CD4-positive, alpha-beta memory T cell (primary cell): ENCODE measurements at regions not wholly inside any gene's neighbourhood (a gene's known extent, or its start where the extent isn't known, plus 50 kb on each side); places are given as distances from the start of the nearest gene placed in this dataset.

Experiments
- CTCF ChIA-PET: fragments of 350-600 bp; sonication (Branson Sonifier 250); formaldehyde crosslinking; loops from one replicate; lab custom pipeline; 2021; ENCODE audit warnings: inconsistent platforms; ENCODE audit not compliant: partially characterized antibody; lab: Charles Lee
- POLR2A ChIA-PET: fragments of 350-600 bp; sonication (Branson Sonifier 250); formaldehyde crosslinking; loops from one replicate; lab custom pipeline; 2021; ENCODE audit not compliant: partially characterized antibody; lab: Charles Lee
- DNase-seq, 5 donors: peaks; one replicate each; pipeline versions ENCODE4 v3.0.0 to v3.0.0-alpha.2; 2020 to 2022; ENCODE audit warnings: mixed read lengths in 1 of 5
- H3K27ac ChIP-seq: one replicate; pipeline ENCODE4 v1.7.0; 2013; ENCODE audit warnings: low read depth, low read length
- H3K27me3 ChIP-seq: 2 replicates; pipeline ENCODE4 v1.7.0; 2013; ENCODE audit warnings: mild to moderate bottlenecking, low read length, moderate library complexity; ENCODE audit not compliant: insufficient read depth
- H3K36me3 ChIP-seq: 2 replicates; pipeline ENCODE4 v1.7.0; 2013; ENCODE audit warnings: mild to moderate bottlenecking, low read length, moderate library complexity; ENCODE audit not compliant: insufficient read depth
- H3K4me1 ChIP-seq: 2 replicates; pipeline ENCODE4 v1.7.0; 2013; ENCODE audit warnings: mild to moderate bottlenecking, low read length, moderate library complexity; ENCODE audit not compliant: insufficient read depth
- H3K4me3 ChIP-seq, 2 donors: one replicate each; pipeline ENCODE4 v1.7.0; 2013; ENCODE audit warnings: low read length in 2 of 2, mild to moderate bottlenecking in 1 of 2
- H3K9me3 ChIP-seq, 2 donors: one replicate each; pipeline ENCODE4 v1.7.0; 2013; ENCODE audit warnings: low read length in 2 of 2, control low read depth in 1 of 2; ENCODE audit not compliant: control insufficient read depth in 1 of 2
- H3K27ac Mint-ChIP-seq, 7 donors: one replicate each; pipeline ENCODE4 v1.8.0; 2020 to 2021; ENCODE audit warnings: mixed read lengths in 7 of 7, mild to moderate bottlenecking in 6 of 7, inconsistent platforms in 3 of 7, moderate library complexity in 3 of 7
- H3K27me3 Mint-ChIP-seq, 2 donors: one replicate each; pipeline ENCODE4 v1.8.0; 2020 to 2021; ENCODE audit warnings: mixed read lengths in 2 of 2
- H3K36me3 Mint-ChIP-seq, 2 donors: one replicate each; pipeline ENCODE4 v1.8.0; 2020 to 2021; ENCODE audit warnings: mixed read lengths in 2 of 2, inconsistent platforms in 1 of 2, mild to moderate bottlenecking in 1 of 2
- H3K4me1 Mint-ChIP-seq, 4 donors: one replicate each; pipeline ENCODE4 v1.8.0; 2020 to 2021; ENCODE audit warnings: mixed read lengths in 4 of 4, mild to moderate bottlenecking in 1 of 4
- H3K4me3 Mint-ChIP-seq, 8 donors: one replicate each; pipeline ENCODE4 v1.8.0; 2020 to 2021; ENCODE audit warnings: mixed read lengths in 8 of 8, mild to moderate bottlenecking in 7 of 8, moderate library complexity in 6 of 8, inconsistent platforms in 3 of 8
- H3K9me3 Mint-ChIP-seq, 8 donors: one replicate each; pipeline ENCODE4 v1.8.0; 2020 to 2021; ENCODE audit warnings: mixed read lengths in 8 of 8, mild to moderate bottlenecking in 5 of 8, inconsistent platforms in 3 of 8, moderate library complexity in 1 of 8
- intact Hi-C: fragments of 100-400 bp; cut with micrococcal nuclease; formaldehyde crosslinking; loops from one replicate; pipeline ENCODE4 v1.15.1; 2023

DNA sequence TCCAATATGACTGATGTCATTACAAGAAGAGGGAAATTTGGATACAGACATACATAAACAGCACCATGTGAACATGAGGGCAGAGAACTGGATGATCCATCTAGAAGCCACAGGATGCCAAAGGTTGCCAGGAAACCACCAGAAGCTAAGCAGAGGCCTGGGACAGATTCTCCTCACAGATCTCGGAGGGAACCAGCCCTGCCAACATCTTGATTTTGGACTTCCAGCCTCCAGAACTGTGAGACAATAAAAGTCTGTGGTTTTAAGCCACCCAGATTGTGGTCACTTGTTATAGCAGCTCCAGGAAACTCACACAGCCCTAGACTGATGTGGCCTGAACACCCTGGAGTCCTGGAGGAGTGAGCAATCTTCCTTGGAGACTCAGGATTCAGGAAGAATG, 351.6 kb downstream of the EIPR1 start:
- no peak overlapping the region for H3K4me3 Mint-ChIP-seq
- H3K36me3 ChIP-seq: no peaks in the 10 kb centered on the region
- no peaks in the 10 kb centered on the region for H3K27me3 ChIP-seq
- H3K27ac Mint-ChIP-seq: no peak overlapping the region
- no peak for DNase-seq
- CTCF ChIA-PET: no interaction called here
- peaks cover 0 to 4% (median 0%) of the 10 kb centered on the region in 8 donors for H3K9me3 Mint-ChIP-seq
- intact Hi-C loops: no loop called here
- H3K4me3 ChIP-seq: no peak overlapping the region
- no peaks in the 10 kb centered on the region for H3K36me3 Mint-ChIP-seq
- H3K27ac ChIP-seq: no peak overlapping the region
- no peaks in the 10 kb centered on the region for H3K4me1 ChIP-seq
- no peaks in the 10 kb centered on the region for H3K9me3 ChIP-seq
- H3K4me1 Mint-ChIP-seq: no peaks in the 10 kb centered on the region
- POLR2A ChIA-PET: no interaction called here
- H3K27me3 Mint-ChIP-seq: peaks cover 6 to 12% of the 10 kb centered on the region in 2 donors

DNA sequence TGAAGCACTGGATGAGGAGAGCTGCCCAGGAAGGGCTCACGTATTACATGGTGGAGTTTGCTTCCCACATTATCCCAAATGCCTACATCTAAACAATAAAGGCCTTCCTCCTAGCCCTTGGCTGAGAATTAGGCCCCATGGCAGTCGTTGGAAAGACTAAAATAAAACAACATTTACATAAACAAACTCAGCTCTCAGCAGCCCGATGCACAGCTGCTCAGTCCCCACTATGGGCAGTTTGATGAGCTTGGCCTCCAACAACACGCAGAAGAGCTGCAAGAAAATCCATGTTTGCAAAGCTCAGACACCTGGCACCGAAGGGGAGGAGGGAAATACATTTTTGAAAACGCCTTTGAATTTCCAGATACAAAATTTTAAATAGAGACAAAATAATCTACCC, 352.4 kb downstream of the EIPR1 start:
- H3K27me3 Mint-ChIP-seq: peaks cover 6 to 12% of the 10 kb centered on the region in 2 donors
- Histone ChIP-seq H3K36me3 (no peaks in the 10 kb centered on the region), H3K9me3 (no peaks in the 10 kb centered on the region), H3K4me1 (no peaks in the 10 kb centered on the region), H3K27me3 (no peaks in the 10 kb centered on the region), H3K27ac (no peak overlapping the region), H3K4me3 (no peak overlapping the region)
- intact Hi-C loops: no loop called here
- H3K4me3 Mint-ChIP-seq: no peak overlapping the region
- peaks cover 0 to 6% (median 0%) of the 10 kb centered on the region in 8 donors for H3K9me3 Mint-ChIP-seq
- ChIA-PET POLR2A (no interaction called here), CTCF (no interaction called here)
- no peak overlapping the region for H3K27ac Mint-ChIP-seq
- no peak for DNase-seq
- no peaks in the 10 kb centered on the region for H3K36me3 Mint-ChIP-seq
- H3K4me1 Mint-ChIP-seq: no peaks in the 10 kb centered on the region

DNA sequence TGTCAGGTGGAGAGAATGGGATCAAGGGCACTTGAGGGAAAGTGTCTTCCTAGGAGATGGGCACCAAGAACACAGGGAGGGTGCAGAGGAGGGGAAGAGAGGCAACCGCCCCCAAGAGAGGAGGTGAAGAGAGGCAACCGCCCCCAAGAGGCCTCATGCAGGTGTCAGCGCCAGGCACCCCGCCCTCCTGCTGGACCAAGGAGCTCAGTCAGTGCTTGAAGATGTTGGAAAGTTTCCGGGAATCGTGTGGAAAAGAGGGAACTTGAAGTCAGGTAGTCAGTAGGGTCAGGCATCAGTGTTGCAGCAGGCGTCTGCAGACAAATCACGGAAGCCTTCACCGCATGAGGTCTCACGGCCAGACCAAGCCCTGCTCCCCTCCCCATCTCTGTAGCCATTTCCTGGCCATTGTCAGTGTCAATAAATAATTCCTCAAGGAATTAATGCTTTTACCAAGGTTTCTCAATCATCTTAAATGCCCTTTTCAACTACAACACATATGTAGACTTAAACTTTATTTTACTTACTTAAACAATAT, 353.1 kb downstream of the EIPR1 start:
- DNase-seq: no peak
- no peaks in the 10 kb centered on the region for H3K27me3 ChIP-seq
- H3K36me3 ChIP-seq: no peaks in the 10 kb centered on the region
- no peaks in the 10 kb centered on the region for H3K4me1 ChIP-seq
- CTCF ChIA-PET: no interaction called here
- Mint-ChIP-seq H3K4me1 (no peaks in the 10 kb centered on the region), H3K36me3 (no peaks in the 10 kb centered on the region), H3K27ac (no peak overlapping the region), H3K9me3 (peaks cover 0 to 4% (median 0%) of the 10 kb centered on the region in 8 donors), H3K27me3 (peaks cover 6 to 12% of the 10 kb centered on the region in 2 donors), H3K4me3 (no peak overlapping the region)
- POLR2A ChIA-PET: no interaction called here
- H3K9me3 ChIP-seq: no peaks in the 10 kb centered on the region
- no peak overlapping the region for H3K4me3 ChIP-seq
- intact Hi-C loops: no loop called here
- no peak overlapping the region for H3K27ac ChIP-seq

DNA sequence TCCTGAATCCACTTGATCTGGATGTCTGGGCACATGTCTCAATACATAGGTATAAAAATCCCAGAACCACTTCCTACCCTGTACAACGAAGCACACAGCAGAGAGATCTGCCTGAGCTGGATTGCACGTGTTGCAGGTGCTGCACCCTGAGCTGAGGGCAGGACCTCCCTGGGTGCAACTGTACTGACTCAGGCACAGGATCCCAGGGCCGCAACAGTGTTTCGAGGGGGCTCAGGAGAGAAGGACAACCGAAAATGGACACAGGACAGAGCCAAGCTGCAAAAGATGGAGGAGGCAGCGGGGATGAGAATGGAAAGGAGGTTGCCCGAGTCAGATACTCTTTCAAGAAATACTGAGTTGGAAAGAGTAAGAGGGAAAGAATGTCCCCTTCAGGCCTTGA, 354.1 kb downstream of the EIPR1 start:
- CTCF ChIA-PET: no interaction called here
- H3K4me3 Mint-ChIP-seq: no peak overlapping the region

DNA sequence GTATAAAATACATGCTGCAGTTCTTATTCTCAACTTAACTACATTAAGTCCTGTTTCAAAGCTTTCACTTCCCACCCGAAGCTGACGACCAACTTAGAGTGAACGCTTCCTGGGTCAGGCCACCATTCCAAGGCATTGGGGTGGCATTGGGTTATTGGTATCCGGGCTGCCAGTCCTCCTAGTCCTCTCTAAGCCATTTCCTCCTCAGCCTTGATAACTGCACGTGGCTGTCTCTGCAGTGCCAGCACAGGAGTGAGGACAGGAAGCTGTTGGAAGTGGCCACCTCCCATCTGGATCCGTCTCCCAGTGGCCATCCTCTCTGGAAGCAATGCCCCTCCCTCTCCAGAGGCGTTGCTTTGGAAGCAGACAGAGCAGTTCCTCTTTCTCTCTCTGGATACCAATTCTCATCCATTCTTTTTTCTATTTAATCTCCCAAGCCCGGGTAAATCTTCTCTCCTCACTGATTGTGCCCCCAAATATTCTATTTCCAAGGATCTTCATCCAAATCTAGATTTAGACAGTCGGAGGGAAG, 354.7 kb downstream of the EIPR1 start:
- no peak overlapping the region for H3K27ac Mint-ChIP-seq
- H3K4me3 ChIP-seq: no peak overlapping the region
- CTCF ChIA-PET: no interaction called here
- no peaks in the 10 kb centered on the region for H3K36me3 ChIP-seq
- no peaks in the 10 kb centered on the region for H3K4me1 Mint-ChIP-seq
- peaks cover 0 to 4% (median 0%) of the 10 kb centered on the region in 8 donors for H3K9me3 Mint-ChIP-seq
- H3K27me3 Mint-ChIP-seq: peaks cover 7 to 12% of the 10 kb centered on the region in 2 donors
- POLR2A ChIA-PET: no interaction called here
- no peaks in the 10 kb centered on the region for H3K9me3 ChIP-seq
- no peak for DNase-seq
- peaks cover 0 to 2% of the 10 kb centered on the region in 2 donors for H3K36me3 Mint-ChIP-seq
- H3K4me3 Mint-ChIP-seq: no peak overlapping the region
- H3K27me3 ChIP-seq: no peaks in the 10 kb centered on the region
- no peaks in the 10 kb centered on the region for H3K4me1 ChIP-seq
- intact Hi-C loops: no loop called here
- H3K27ac ChIP-seq: no peak overlapping the region

More for the DNA sequence above, 354.1 kb downstream of the EIPR1 start:
- Mint-ChIP-seq H3K27ac (no peak overlapping the region), H3K36me3 (peaks cover 0 to 2% of the 10 kb centered on the region in 2 donors), H3K27me3 (peaks cover 7 to 12% of the 10 kb centered on the region in 2 donors), H3K4me1 (no peaks in the 10 kb centered on the region), H3K9me3 (peaks cover 0 to 4% (median 0%) of the 10 kb centered on the region in 8 donors)
- no peak for DNase-seq
- POLR2A ChIA-PET: no interaction called here
- Histone ChIP-seq H3K36me3 (no peaks in the 10 kb centered on the region), H3K27me3 (no peaks in the 10 kb centered on the region), H3K27ac (no peak overlapping the region), H3K4me3 (no peak overlapping the region), H3K9me3 (no peaks in the 10 kb centered on the region), H3K4me1 (no peaks in the 10 kb centered on the region)
- intact Hi-C loops: no loop called here

DNA sequence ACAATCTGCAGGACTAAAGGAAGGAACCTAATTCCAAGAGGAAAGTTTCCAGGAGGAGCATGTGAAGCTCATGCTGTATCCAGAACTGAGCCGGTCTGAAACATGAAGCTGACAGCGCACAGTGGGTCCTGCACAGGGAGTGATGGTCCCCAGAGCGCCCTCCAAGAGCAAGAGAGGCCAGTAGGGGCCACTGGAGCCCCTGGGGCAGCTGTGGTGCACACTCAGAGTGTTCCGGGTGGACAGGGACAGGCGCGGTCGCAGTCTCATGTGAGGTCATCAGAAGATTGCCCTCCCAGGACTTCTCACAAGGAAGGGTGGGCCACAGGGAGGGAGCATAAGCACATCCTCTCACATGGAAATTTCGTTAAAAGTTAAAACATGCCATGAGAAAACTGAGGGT, 355.9 kb downstream of the EIPR1 start:
- ChIA-PET CTCF (no interaction called here), POLR2A (no interaction called here)
- Mint-ChIP-seq H3K36me3 (peaks cover 0 to 2% of the 10 kb centered on the region in 2 donors), H3K27ac (no peak overlapping the region), H3K4me3 (no peak overlapping the region), H3K4me1 (no peaks in the 10 kb centered on the region), H3K9me3 (peaks cover 0 to 4% (median 2%) of the 10 kb centered on the region in 8 donors), H3K27me3 (peaks cover 7 to 10% of the 10 kb centered on the region in 2 donors)
- Histone ChIP-seq H3K27ac (no peak overlapping the region), H3K36me3 (no peaks in the 10 kb centered on the region), H3K4me1 (no peaks in the 10 kb centered on the region), H3K27me3 (no peaks in the 10 kb centered on the region), H3K4me3 (no peak overlapping the region), H3K9me3 (no peaks in the 10 kb centered on the region)
- no peak for DNase-seq
- intact Hi-C loops: no loop called here

DNA sequence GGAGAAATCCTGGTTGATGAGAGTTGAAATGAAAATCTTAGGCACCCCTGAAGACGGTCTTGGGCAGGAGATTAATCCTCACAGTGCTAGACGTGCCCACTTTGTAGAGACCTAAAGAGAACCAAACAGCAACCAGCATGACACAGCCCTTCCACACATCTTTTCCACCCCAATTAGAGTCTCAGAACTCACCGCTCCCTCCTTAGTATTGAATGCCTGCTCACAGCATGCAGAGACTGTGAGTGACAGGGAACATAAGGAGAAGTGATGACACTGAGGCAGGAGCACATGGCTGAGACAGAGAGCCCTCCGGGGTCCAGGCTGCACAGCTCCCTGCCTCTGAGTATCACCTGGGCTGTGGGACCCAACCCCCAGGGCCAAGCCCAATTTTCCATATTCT, 367.6 kb downstream of the EIPR1 start:
- Mint-ChIP-seq H3K27me3 (peaks cover 12 to 25% of the 10 kb centered on the region in 2 donors), H3K4me1 (no peaks in the 10 kb centered on the region), H3K4me3 (no peak overlapping the region), H3K27ac (no peak overlapping the region), H3K9me3 (peaks cover 5 to 33% (median 16%) of the 10 kb centered on the region in 8 donors), H3K36me3 (peaks cover 2 to 5% of the 10 kb centered on the region in 2 donors)
- CTCF ChIA-PET: no interaction called here
- Histone ChIP-seq H3K27ac (no peak overlapping the region), H3K4me3 (no peak overlapping the region), H3K27me3 (no peaks in the 10 kb centered on the region), H3K4me1 (no peaks in the 10 kb centered on the region), H3K9me3 (no peaks in the 10 kb centered on the region), H3K36me3 (no peaks in the 10 kb centered on the region)
- DNase-seq: no peak
- POLR2A ChIA-PET: no interaction called here
- intact Hi-C loops: no loop called here
